GM19438 (cell line): ENCODE measurements at regions not wholly inside any gene's neighbourhood (a gene's known extent, or its start where the extent isn't known, plus 50 kb on each side); places are given as distances from the start of the nearest gene placed in this dataset.

Experiments
- ATAC-seq: cut with Tn5 transposase; IDR thresholded peaks from one replicate; pipeline ENCODE4 v1.9.1; 2021; ENCODE audit warnings: low read depth; ENCODE audit not compliant: unreplicated experiment

- ATAC-seq: no peak
Measured at GRCh38 chr12:68499616-68500015, 111.1 kb upstream of the RAP1B start.

GRCh38 chr12:68501226-68501625 lies 109.5 kb upstream of the RAP1B start:
- ATAC-seq: no peak

DNA sequence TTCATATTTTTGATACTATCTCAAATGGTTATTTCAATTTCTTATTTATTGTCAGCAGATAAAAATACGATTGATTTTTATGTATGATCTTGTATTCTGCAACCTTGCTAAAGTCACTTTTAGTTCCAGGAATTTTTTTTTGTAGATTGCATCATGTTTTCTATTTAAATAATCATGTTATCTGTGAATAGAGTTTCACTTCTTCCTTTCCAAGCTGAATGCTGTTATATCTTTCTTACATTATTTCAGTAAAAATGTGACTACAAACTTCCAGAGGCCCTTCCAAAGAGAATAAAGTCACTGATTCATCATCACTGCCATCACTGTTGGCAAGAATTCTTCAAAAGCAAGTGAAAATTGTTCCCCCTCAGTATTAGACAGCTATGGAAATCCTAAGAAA lies 104.7 kb upstream of the RAP1B start:
- ATAC-seq: no peak

- no peak for ATAC-seq
Measured at GRCh38 chr12:68506619-68507018, 104.1 kb upstream of the RAP1B start.

DNA sequence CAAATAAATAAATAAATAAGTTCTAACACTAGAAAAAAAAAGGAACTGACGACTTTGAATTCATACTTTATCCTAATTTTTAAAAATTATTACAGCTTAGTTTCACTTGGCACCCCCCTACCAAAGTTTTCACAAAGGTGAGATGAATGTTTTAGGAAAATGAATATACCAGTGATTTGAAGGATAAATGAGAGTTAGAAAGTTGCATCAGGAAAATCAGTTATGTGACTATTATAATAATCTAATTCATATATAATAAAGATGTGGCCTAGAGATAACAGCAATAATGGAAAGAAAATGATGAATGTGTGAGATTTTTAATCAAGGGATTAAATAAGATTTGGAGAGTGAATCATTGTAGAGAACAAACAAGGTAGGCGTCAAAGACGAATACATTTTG lies 103.0 kb upstream of the RAP1B start:
- no peak for ATAC-seq

GRCh38 chr12:68508576-68508975 lies 102.1 kb upstream of the RAP1B start:
- ATAC-seq: no peak

GRCh38 chr12:68509242-68509641 lies 101.5 kb upstream of the RAP1B start:
- ATAC-seq: no peak

DNA sequence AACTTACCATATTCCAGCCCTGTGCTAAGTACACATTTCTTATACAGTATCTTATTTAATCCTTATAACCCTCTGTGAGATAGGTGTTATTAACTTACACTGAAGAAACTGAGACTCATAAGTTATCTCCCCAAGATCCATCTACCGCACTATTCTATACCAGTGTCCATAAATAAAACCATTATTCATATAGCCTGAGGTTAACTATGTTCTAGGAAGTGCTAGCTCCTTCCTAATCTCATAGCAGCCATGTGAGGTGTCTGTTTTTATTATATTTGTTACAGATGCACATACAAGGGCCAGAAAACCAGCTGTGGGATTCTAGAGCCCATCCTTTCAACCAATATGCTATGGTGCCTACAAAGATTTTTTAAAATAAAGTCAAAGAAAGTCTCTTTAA lies 100.3 kb upstream of the RAP1B start:
- ATAC-seq: no peak

GRCh38 chr12:68514807-68515411 lies 95.8 kb upstream of the RAP1B start:
- ATAC-seq: no peak

- no peak for ATAC-seq
Measured at GRCh38 chr12:68515793-68516192, 94.9 kb upstream of the RAP1B start.

DNA sequence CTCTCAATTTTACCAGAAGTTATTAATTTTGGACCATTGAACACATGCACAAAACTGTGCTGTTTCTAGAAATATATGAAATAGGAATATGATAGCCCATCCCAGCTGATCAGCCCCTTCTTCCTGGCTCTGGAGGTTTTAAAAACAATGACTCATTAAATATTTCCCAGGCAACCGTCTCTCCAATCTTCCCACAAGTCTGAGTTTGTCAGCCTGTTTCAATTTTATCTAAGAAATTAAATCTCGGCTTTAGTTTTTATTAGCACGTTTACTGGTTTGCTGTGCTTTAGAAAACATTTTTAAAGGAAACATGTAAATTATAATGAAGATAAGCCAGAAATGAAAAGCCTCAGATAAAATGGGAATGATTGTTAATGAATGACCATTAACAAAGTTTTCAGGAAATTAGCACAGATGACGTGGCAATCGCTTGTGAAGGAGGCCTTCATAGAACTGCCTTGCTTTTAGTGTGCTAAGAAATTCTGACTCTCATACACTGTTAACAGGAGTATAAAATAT lies 89.3 kb upstream of the RAP1B start:
- ATAC-seq: no peak

DNA sequence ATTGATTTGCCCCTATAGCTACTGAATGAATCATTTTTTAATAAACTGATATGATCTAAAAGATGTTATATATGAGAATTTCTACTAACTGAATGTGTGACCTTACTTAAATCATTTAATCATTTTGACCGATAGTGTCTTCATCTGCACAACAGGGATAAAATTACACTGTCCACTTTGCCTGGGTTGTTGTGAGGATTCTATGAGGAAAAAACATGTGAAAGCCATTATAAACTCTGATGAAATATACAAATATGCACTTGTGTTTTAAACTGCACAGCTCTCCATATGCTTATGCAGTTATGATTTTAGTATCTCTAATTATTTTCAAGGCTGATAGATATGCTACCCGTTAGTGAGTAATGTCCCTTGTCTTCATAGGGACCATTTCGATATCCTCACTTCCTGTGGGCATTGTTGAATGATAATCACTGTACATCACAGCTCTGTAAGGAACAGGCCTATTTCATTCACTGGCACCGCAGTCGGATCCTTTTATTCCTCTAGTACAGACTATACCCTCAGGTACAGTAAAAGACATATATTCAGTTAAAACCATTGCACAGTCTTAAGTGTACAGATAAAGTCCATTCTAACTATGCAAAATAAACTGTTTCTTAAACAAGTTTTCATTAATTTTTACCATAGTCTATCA lies 88.7 kb upstream of the RAP1B start:
- no peak for ATAC-seq

DNA sequence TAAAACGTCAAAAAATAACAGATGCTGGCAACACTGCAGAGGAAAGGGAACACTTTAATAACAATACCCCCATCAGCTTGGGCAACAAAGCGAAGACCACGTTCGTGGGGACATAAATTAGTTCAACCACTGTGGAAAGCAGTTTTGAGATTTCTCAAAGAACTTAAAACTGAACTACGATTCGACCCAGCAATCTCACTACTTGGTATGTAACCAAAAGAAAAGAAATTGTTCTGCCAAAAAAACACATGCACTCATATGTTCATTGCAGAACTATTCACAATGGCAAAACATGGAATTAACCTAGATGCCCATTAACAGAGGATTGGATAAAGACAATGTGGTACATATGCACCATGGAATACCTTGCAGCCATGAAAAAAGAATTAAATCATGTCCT lies 81.2 kb upstream of the RAP1B start:
- no peak for ATAC-seq

DNA sequence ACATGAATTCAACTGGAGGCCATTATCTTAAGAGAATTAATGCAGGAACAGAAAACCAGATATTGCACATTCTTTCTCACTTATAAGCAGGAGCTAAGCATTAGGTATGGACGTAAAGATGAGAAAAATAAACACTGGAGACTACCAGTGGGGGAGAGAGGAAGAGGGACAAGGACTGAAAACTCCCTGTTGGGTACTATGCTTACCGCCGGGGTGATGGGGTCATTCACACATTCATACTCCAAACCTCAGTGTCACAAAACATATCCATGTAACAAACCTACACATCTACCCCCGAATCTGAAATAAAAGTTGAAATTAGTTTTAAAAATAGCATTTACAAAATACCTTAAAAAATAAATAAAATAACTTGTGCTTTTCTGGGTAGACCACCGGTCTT lies 80.8 kb upstream of the RAP1B start:
- ATAC-seq: no peak

- ATAC-seq: no peak
Measured at GRCh38 chr12:68530299-68530698, 80.4 kb upstream of the RAP1B start.

- no peak for ATAC-seq
Measured at GRCh38 chr12:68530965-68531364, 79.7 kb upstream of the RAP1B start.

GRCh38 chr12:68532204-68532886 lies 78.4 kb upstream of the RAP1B start:
- no peak for ATAC-seq

DNA sequence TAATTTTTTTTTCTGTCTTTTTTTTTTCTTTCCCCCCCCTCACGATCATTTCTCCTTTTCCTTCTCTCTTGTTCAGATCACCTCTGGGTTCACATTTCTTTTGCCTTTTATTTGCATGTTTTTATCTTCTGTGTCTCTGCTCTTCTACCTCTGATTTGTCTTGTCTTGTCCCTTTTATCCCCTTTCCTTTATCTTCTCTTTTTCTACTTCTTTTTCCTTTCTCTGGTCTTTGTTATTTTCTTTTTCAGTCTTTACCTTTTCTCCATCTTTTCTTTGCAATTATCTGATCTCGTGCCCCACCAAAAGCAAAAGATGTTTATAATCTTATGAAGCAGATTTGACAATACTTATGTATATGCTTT lies 77.8 kb upstream of the RAP1B start:
- ATAC-seq: no peak

GRCh38 chr12:68534108-68534507 lies 76.6 kb upstream of the RAP1B start:
- ATAC-seq: no peak

DNA sequence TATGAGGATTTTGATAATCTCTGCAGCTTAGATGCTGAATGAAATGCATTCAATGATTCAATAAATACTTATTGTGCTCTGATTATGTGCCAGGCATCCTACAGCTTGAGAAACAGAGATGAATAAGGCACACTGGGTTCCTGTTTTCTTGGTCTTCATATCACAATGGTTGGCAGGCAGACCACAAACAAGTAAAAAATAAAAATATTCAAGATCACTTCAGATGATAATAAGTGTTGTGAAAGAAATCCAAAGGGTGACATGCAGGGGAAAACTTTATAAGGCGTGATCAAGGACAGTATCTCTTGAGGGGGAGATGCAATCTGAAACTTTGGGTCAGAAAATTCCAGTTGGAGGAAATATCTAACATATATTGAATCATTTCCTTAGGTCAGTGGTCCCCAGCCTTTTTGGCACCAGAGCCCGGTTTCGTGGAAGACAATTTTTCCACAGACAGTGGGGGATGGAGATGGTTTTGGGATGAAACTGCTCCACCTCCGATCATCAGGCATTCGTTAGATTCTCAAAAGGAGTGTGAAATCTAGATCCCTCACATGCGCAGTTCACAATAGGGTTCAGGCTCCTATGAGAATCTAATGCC lies 73.7 kb upstream of the RAP1B start:
- no peak for ATAC-seq

DNA sequence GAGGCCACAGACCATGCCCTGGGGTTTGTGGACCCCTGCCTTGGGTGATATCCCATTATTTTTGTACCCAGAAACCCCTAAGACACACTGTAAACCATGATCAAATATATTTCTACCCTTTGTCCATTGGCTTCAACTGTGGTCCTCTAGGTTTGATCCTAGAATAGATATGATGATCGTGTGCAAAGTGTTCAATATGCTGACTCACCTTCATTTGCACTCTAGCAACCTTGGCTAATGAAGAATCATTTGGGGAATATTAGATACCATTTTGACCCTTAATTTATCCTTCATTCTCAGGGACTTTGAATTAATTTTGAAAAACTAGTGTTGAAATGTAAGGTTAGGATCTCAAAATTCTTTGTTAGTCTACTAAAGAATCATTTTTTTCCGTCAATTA lies 73.1 kb upstream of the RAP1B start:
- no peak for ATAC-seq
